GM12878 (cell line): ENCODE measurements at regions not wholly inside any gene's neighbourhood (a gene's known extent, or its start where the extent isn't known, plus 50 kb on each side); places are given as distances from the start of the nearest gene placed in this dataset.

Experiments
- FOXM1 ChIP-seq: IDR thresholded peaks from 2 replicates; pipeline ENCODE4 v1.6.1; 2012; ENCODE audit warnings: low read depth, mild to moderate bottlenecking, inconsistent platforms, low read length, moderate library complexity
- POLR2AphosphoS5 ChIP-seq: IDR thresholded peaks from 2 replicates; pipeline ENCODE4 v1.6.1; 2011; ENCODE audit warnings: mild to moderate bottlenecking, low read length, inconsistent platforms
- SREBF2 ChIP-seq: IDR thresholded peaks from 2 replicates; pipeline ENCODE4 v1.6.1; 2012; ENCODE audit warnings: mild to moderate bottlenecking, low read length
- TF ChIP-seq, protein P1 (sequence below): IDR thresholded peaks from 2 replicates; pipeline ENCODE4 v1.6.1; 2011; ENCODE audit warnings: borderline replicate concordance, low read depth, mild to moderate bottlenecking, moderate library complexity, mixed read lengths, low read length; ENCODE audit not compliant: insufficient read depth; ENCODE audit errors: extremely low read length
- TF ChIP-seq, protein P2 (sequence below), 3 experiments: IDR thresholded peaks in 2 of 3; conservative IDR thresholded peaks in 1 of 3; 2 replicates each; pipeline ENCODE4 v1.5.1; 2011; ENCODE audit warnings: low read depth in 3 of 3, low read length in 3 of 3, mild to moderate bottlenecking in 3 of 3, control low read depth in 2 of 3, moderate library complexity in 2 of 3, inconsistent platforms in 1 of 3, mixed read lengths in 1 of 3; ENCODE audit not compliant: control insufficient read depth in 2 of 3, insufficient read depth in 1 of 3; ENCODE audit errors: extremely low read depth in 1 of 3
- TF ChIP-seq, protein P3 (sequence below): fragments of 450-650 bp; formaldehyde crosslinking; IDR thresholded peaks from 2 replicates; pipeline ENCODE4 v1.4.0; 2020; ENCODE audit warnings: mild to moderate bottlenecking, moderate library complexity
- TF ChIP-seq, protein P4 (sequence below): fragments of 450-650 bp; IDR thresholded peaks from 2 replicates; pipeline ENCODE4 v1.6.1; 2016; ENCODE audit warnings: mild to moderate bottlenecking
- TF ChIP-seq, protein P5 (sequence below): IDR thresholded peaks from 2 replicates; pipeline ENCODE4 v1.6.1; 2012; ENCODE audit warnings: low read depth, low read length, improper control_type of control experiment

DNA sequence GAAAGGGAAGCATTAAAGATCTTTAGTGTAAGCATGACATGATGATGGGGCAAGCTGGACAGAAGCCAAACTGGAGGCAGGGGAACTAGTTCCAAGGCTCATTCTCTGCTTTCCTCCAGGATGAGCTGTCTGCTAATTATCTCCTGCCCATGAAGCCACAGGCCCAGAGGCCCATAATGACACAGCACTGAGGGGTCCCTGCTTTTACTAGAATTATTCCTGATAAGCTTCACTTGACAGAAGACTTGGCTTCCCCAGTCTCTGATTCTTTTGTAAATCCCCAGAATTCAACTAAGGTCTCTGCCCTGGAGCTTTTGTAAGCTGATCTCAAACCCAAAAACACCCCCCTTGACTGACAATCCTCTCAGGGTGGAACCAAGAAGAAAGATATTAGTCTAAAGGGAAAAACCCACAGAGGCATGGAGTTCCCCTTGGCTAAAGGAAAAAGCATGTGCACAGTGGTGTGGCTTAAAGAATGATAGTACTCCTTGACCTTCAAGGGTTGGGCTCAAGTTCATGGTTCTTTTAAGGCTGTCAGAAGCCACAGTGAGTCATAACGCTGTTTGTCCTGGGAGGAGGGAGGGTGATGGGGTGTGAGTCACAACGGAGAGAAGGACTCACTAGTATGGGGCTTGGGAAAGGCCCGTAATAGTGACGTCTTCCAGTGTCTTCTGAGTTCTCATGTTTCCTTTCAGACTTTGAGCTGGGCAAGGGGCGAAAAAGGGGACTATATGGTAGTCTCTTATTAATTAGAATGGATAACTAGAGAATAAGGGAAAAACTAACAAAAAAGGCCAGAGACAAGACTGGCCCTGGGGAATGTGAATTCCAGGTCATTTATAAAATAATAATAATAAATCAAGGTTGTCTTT is 146.0 kb upstream of the CPEB2 start (continued):
- TF ChIP-seq, protein P1, sequence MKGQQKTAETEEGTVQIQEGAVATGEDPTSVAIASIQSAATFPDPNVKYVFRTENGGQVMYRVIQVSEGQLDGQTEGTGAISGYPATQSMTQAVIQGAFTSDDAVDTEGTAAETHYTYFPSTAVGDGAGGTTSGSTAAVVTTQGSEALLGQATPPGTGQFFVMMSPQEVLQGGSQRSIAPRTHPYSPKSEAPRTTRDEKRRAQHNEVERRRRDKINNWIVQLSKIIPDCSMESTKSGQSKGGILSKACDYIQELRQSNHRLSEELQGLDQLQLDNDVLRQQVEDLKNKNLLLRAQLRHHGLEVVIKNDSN = no peak
- TF ChIP-seq POLR2AphosphoS5 (no peak), SREBF2 (no peak), FOXM1 (peak; percentile 97)
- TF ChIP-seq, protein P2, sequence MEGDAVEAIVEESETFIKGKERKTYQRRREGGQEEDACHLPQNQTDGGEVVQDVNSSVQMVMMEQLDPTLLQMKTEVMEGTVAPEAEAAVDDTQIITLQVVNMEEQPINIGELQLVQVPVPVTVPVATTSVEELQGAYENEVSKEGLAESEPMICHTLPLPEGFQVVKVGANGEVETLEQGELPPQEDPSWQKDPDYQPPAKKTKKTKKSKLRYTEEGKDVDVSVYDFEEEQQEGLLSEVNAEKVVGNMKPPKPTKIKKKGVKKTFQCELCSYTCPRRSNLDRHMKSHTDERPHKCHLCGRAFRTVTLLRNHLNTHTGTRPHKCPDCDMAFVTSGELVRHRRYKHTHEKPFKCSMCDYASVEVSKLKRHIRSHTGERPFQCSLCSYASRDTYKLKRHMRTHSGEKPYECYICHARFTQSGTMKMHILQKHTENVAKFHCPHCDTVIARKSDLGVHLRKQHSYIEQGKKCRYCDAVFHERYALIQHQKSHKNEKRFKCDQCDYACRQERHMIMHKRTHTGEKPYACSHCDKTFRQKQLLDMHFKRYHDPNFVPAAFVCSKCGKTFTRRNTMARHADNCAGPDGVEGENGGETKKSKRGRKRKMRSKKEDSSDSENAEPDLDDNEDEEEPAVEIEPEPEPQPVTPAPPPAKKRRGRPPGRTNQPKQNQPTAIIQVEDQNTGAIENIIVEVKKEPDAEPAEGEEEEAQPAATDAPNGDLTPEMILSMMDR (IDR thresholded peaks at IDR 0.05 in 2 of 3, conservative IDR thresholded peaks at IDR 0.05 in 1 of 3; ENCODE audit: control insufficient read depth in 2 of 3, extremely low read depth in 1 of 3, insufficient read depth in 1 of 3, low read depth in 3 of 3, low read length in 3 of 3) = no peak
- TF ChIP-seq, protein P3, sequence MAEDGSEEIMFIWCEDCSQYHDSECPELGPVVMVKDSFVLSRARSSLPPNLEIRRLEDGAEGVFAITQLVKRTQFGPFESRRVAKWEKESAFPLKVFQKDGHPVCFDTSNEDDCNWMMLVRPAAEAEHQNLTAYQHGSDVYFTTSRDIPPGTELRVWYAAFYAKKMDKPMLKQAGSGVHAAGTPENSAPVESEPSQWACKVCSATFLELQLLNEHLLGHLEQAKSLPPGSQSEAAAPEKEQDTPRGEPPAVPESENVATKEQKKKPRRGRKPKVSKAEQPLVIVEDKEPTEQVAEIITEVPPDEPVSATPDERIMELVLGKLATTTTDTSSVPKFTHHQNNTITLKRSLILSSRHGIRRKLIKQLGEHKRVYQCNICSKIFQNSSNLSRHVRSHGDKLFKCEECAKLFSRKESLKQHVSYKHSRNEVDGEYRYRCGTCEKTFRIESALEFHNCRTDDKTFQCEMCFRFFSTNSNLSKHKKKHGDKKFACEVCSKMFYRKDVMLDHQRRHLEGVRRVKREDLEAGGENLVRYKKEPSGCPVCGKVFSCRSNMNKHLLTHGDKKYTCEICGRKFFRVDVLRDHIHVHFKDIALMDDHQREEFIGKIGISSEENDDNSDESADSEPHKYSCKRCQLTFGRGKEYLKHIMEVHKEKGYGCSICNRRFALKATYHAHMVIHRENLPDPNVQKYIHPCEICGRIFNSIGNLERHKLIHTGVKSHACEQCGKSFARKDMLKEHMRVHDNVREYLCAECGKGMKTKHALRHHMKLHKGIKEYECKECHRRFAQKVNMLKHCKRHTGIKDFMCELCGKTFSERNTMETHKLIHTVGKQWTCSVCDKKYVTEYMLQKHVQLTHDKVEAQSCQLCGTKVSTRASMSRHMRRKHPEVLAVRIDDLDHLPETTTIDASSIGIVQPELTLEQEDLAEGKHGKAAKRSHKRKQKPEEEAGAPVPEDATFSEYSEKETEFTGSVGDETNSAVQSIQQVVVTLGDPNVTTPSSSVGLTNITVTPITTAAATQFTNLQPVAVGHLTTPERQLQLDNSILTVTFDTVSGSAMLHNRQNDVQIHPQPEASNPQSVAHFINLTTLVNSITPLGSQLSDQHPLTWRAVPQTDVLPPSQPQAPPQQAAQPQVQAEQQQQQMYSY (CRISPR knock-in tag) = no peak
- TF ChIP-seq, protein P4, sequence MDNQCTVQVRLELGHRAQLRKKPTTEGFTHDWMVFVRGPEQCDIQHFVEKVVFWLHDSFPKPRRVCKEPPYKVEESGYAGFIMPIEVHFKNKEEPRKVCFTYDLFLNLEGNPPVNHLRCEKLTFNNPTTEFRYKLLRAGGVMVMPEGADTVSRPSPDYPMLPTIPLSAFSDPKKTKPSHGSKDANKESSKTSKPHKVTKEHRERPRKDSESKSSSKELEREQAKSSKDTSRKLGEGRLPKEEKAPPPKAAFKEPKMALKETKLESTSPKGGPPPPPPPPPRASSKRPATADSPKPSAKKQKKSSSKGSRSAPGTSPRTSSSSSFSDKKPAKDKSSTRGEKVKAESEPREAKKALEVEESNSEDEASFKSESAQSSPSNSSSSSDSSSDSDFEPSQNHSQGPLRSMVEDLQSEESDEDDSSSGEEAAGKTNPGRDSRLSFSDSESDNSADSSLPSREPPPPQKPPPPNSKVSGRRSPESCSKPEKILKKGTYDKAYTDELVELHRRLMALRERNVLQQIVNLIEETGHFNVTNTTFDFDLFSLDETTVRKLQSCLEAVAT = peak; percentile 68; the same call in 1 of the 2 replicates
- TF ChIP-seq, protein P5, sequence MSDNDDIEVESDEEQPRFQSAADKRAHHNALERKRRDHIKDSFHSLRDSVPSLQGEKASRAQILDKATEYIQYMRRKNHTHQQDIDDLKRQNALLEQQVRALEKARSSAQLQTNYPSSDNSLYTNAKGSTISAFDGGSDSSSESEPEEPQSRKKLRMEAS = no peak
